ENCODE measurements at regions not wholly inside any gene's neighbourhood (a gene's known extent, or its start where the extent isn't known, plus 50 kb on each side); places are given as distances from the start of the nearest gene placed in this dataset.

DNA sequence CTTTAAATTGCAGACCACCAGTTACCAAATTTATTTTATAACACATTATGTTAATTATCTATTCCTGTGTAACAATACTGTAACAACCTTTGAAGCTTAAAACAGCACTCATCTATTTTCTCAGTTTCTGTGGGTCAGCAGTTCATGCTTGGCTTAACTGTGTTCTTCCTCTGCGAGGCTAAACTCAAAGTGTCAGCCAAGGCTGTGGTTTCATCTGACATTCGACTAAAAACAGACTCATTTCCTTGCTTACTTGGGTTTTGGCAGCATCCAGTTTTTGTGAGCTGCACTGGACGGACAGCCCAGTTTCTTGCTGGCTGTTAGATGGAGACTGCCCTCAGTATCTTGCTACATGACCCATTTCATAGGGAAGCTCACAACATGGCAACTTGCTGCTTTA lies 247.3 kb upstream of the KCNH8 start:
- intact Hi-C loops (cut with micrococcal nuclease; ENCODE audit: unreplicated experiment), result no loop called here

GRCh38 chr3:18898911-18899310 lies 249.4 kb upstream of the KCNH8 start:
- H3K4me2 ChIP-seq, result no peak overlapping the region
- intact Hi-C loops (cut with micrococcal nuclease; ENCODE audit: unreplicated experiment), result no loop called here
- no peak for DNase-seq
- TF ChIP-seq EZH2 (IDR thresholded peaks at IDR 0.05; ENCODE audit: low read depth) (no peak), CTCF (conservative IDR thresholded peaks at IDR 0.05) (no peak)
- CTCF ChIA-PET, result no interaction called here
- H2AFZ ChIP-seq, result no peak overlapping the region
- H3F3A ChIP-seq (ENCODE audit: insufficient read depth, low read depth), result no peaks in the 10 kb centered on the region
- no peak overlapping the region for H3K27ac ChIP-seq
- H3K4me1 ChIP-seq (replicated peaks; ENCODE audit: insufficient read depth), result no peaks in the 10 kb centered on the region
- H3K9me2 ChIP-seq (ENCODE audit: insufficient read depth), result peaks cover 6% of the 10 kb centered on the region; the same call in 1 of the 2 replicates
- BruUV-seq (replicated peaks), result no TSS peak
- no peak overlapping the region for H3K4me3 ChIP-seq
- no peaks in the 10 kb centered on the region for H4K20me1 ChIP-seq (ENCODE audit: insufficient read depth)
- POLR2A ChIA-PET (ENCODE audit: unreplicated experiment), result no interaction called here
- no peaks in the 10 kb centered on the region for H3K27me3 ChIP-seq (ENCODE audit: insufficient read depth, low read depth)
- H3K79me2 ChIP-seq (ENCODE audit: low read depth), result no peaks in the 10 kb centered on the region
- no peaks in the 10 kb centered on the region for H3K36me3 ChIP-seq (ENCODE audit: low read depth)
- no peaks in the 10 kb centered on the region for H3K9me3 ChIP-seq (ENCODE audit: insufficient read depth, low read depth)

More for the DNA sequence above, 247.3 kb upstream of the KCNH8 start:
- no peak overlapping the region for H3K4me3 ChIP-seq
- POLR2A ChIA-PET (ENCODE audit: unreplicated experiment), result no interaction called here
- H4K20me1 ChIP-seq (ENCODE audit: insufficient read depth), result no peaks in the 10 kb centered on the region
- no peaks in the 10 kb centered on the region for H3K4me1 ChIP-seq (replicated peaks; ENCODE audit: insufficient read depth)
- H3K9me2 ChIP-seq (ENCODE audit: insufficient read depth), result peaks cover 6% of the 10 kb centered on the region; the same call in 1 of the 2 replicates
- CTCF ChIA-PET, result no interaction called here
- no peak overlapping the region for H3K27ac ChIP-seq
- no peaks in the 10 kb centered on the region for H3K36me3 ChIP-seq (ENCODE audit: low read depth)
- no peaks in the 10 kb centered on the region for H3K27me3 ChIP-seq (ENCODE audit: insufficient read depth, low read depth)
- no peak overlapping the region for H3K4me2 ChIP-seq
- no peak for DNase-seq
- no peaks in the 10 kb centered on the region for H3K79me2 ChIP-seq (ENCODE audit: low read depth)
- BruUV-seq (replicated peaks), result no TSS peak
- TF ChIP-seq CTCF (conservative IDR thresholded peaks at IDR 0.05) (no peak), EZH2 (IDR thresholded peaks at IDR 0.05; ENCODE audit: low read depth) (no peak)
- no peaks in the 10 kb centered on the region for H3F3A ChIP-seq (ENCODE audit: insufficient read depth, low read depth)
- H2AFZ ChIP-seq, result peak overlapping the region; percentile 61
- H3K9me3 ChIP-seq (ENCODE audit: insufficient read depth, low read depth), result no peaks in the 10 kb centered on the region

GRCh38 chr3:18892756-18893155 lies 255.6 kb upstream of the KCNH8 start:
- no peaks in the 10 kb centered on the region for H3F3A ChIP-seq (ENCODE audit: insufficient read depth, low read depth)
- no peaks in the 10 kb centered on the region for H3K79me2 ChIP-seq (ENCODE audit: low read depth)
- intact Hi-C loops (cut with micrococcal nuclease; ENCODE audit: unreplicated experiment), result no loop called here
- no peak for TF ChIP-seq EZH2 (IDR thresholded peaks at IDR 0.05; ENCODE audit: low read depth)
- no peak for TF ChIP-seq CTCF (conservative IDR thresholded peaks at IDR 0.05)
- H3K9me3 ChIP-seq (ENCODE audit: insufficient read depth, low read depth), result no peaks in the 10 kb centered on the region; the same call in 1 of the 2 replicates
- no peaks in the 10 kb centered on the region for H3K36me3 ChIP-seq (ENCODE audit: low read depth)
- DNase-seq, result no peak
- CTCF ChIA-PET, result no interaction called here
- no TSS peak for BruUV-seq (replicated peaks)
- no peaks in the 10 kb centered on the region for H4K20me1 ChIP-seq (ENCODE audit: insufficient read depth)
- H3K4me2 ChIP-seq, result no peak overlapping the region
- H2AFZ ChIP-seq, result no peak overlapping the region
- no peaks in the 10 kb centered on the region for H3K27me3 ChIP-seq (ENCODE audit: insufficient read depth, low read depth)
- H3K9me2 ChIP-seq (ENCODE audit: insufficient read depth), result no peaks in the 10 kb centered on the region
- no peaks in the 10 kb centered on the region for H3K4me1 ChIP-seq (replicated peaks; ENCODE audit: insufficient read depth)
- H3K4me3 ChIP-seq, result no peak overlapping the region
- POLR2A ChIA-PET (ENCODE audit: unreplicated experiment), result no interaction called here
- no peak overlapping the region for H3K27ac ChIP-seq
